Tibial artery (tissue), 4 donors: ENCODE measurements at regions not wholly inside any gene's neighbourhood (a gene's known extent, or its start where the extent isn't known, plus 50 kb on each side); places are given as distances from the start of the nearest gene placed in this dataset.

Experiments used
- DNase-seq, 2 donors: peaks; one replicate each; pipeline ENCODE4 v3.0.0-alpha.2; 2019
- H3K27ac ChIP-seq, 2 donors: fragments of 200-600 bp; sonication (generic) in 1 of 2; 1 replicate in 1 of 2; 2 replicates in 1 of 2; pipeline ENCODE4 v1.5.1; 2018 to 2019; ENCODE audit warnings: mild to moderate bottlenecking in 1 of 2
- H3K27me3 ChIP-seq, 2 donors: fragments of 200-600 bp; sonication (generic) in 1 of 2; one replicate each; pipeline versions ENCODE4 v1.5.1 to v1.6.0; 2016 to 2019
- H3K36me3 ChIP-seq, 3 donors: fragments of 200-600 bp; sonication (generic) in 2 of 3; one replicate each; pipeline ENCODE4 v1.5.1; 2016 to 2019; ENCODE audit warnings: mild to moderate bottlenecking in 2 of 3
- H3K4me1 ChIP-seq, 4 donors: fragments of 200-600 bp; sonication (generic) in 2 of 4; 1 replicate in 3 of 4; 2 replicates in 1 of 4; pipeline ENCODE4 v1.5.1; 2016 to 2019
- H3K4me3 ChIP-seq, 2 donors: fragments of 200-600 bp; sonication (generic) in 1 of 2; 1 replicate in 1 of 2; 2 replicates in 1 of 2; pipeline ENCODE4 v1.5.1; 2018 to 2019; ENCODE audit warnings: mild to moderate bottlenecking in 2 of 2
- H3K9me3 ChIP-seq, 3 donors: fragments of 200-600 bp; sonication (generic) in 1 of 3; one replicate each; pipeline ENCODE4 v1.5.1; 2016 to 2019
- CTCF ChIP-seq, 2 experiments: fragments of 200-600 bp in 1 of 2; fragments of 450-650 bp in 1 of 2; IDR thresholded peaks; one replicate each; pipeline ENCODE4 v1.5.1; 2017 to 2019; ENCODE audit warnings: antibody characterized with exemption in 2 of 2, mild to moderate bottlenecking in 1 of 2, moderate library complexity in 1 of 2
- intact Hi-C: fragments of 100-400 bp; cut with DNase I; formaldehyde crosslinking; loops from one replicate; pipeline ENCODE4 v1.15.0; 2023; ENCODE audit warnings: low total_unique reads

GRCh38 chr10:27622596-27622995, 118.5 kb downstream of the RAB18 start:
- TF ChIP-seq CTCF (IDR thresholded peaks at IDR 0.05): no peak

More at GRCh38 chr10:27622596-27622995, 118.5 kb downstream of the RAB18 start:
- intact Hi-C loops: no loop called here
- H3K4me3 ChIP-seq: no peak overlapping the region
- H3K36me3 ChIP-seq: no peaks in the 10 kb centered on the region
- no peaks in the 10 kb centered on the region for H3K27me3 ChIP-seq
- H3K4me1 ChIP-seq: peaks cover 0 to 42% (median 18%) of the 10 kb centered on the region in 4 donors
- H3K9me3 ChIP-seq: no peaks in the 10 kb centered on the region
- DNase-seq: no peak
- H3K27ac ChIP-seq: no peak overlapping the region
